Liver (tissue), 8 donors: ENCODE measurements at regions not wholly inside any gene's neighbourhood (a gene's known extent, or its start where the extent isn't known, plus 50 kb on each side); places are given as distances from the start of the nearest gene placed in this dataset.

Experiments used
- DNase-seq: peaks from one replicate; pipeline ENCODE4 v3.0.0-alpha.2; 2017; ENCODE audit warnings: low spot score
- H3K27ac ChIP-seq, 2 donors: one replicate each; pipeline ENCODE4 v1.7.0; 2013; ENCODE audit warnings: inconsistent platforms in 2 of 2, low read length in 2 of 2, control low read depth in 1 of 2, low read depth in 1 of 2, mild to moderate bottlenecking in 1 of 2
- H3K27me3 ChIP-seq, 4 donors: one replicate each; pipeline versions ENCODE4 v1.6.1 to v1.7.0; 2013; ENCODE audit warnings: low read length in 3 of 4, inconsistent platforms in 1 of 4, mild to moderate bottlenecking in 1 of 4, moderate library complexity in 1 of 4; ENCODE audit not compliant: control insufficient read depth in 4 of 4, insufficient read depth in 4 of 4
- H3K36me3 ChIP-seq, 4 donors: one replicate each; pipeline versions ENCODE4 v1.6.1 to v1.7.0; 2013; ENCODE audit warnings: low read length in 3 of 4, mild to moderate bottlenecking in 3 of 4, low read depth in 1 of 4, moderate library complexity in 1 of 4; ENCODE audit not compliant: control insufficient read depth in 4 of 4, insufficient read depth in 3 of 4
- H3K4me1 ChIP-seq, 4 donors: one replicate each; pipeline versions ENCODE4 v1.6.1 to v1.7.0; 2013; ENCODE audit warnings: low read length in 3 of 4, mild to moderate bottlenecking in 3 of 4, moderate library complexity in 1 of 4; ENCODE audit not compliant: control insufficient read depth in 4 of 4, insufficient read depth in 4 of 4
- H3K4me3 ChIP-seq, 3 donors: one replicate each; pipeline versions ENCODE4 v1.6.1 to v1.7.0; 2013; ENCODE audit warnings: low read length in 3 of 3, control low read depth in 1 of 3, low read depth in 1 of 3, mild to moderate bottlenecking in 1 of 3
- H3K9ac ChIP-seq, 2 donors: one replicate each; pipeline ENCODE4 v1.7.0; 2013; ENCODE audit warnings: low read length in 2 of 2, mild to moderate bottlenecking in 2 of 2, moderate library complexity in 2 of 2, control low read depth in 1 of 2, low read depth in 1 of 2
- H3K9me3 ChIP-seq, 4 donors: one replicate each; pipeline versions ENCODE4 v1.6.1 to v1.7.0; 2013; ENCODE audit warnings: low read length in 3 of 4; ENCODE audit not compliant: control insufficient read depth in 4 of 4
- CTCF ChIP-seq: fragments of 150-350 bp; IDR thresholded peaks from 2 replicates; pipeline ENCODE4 v1.5.1; 2017; ENCODE audit warnings: improper control_type of control experiment, low read depth, low read length; ENCODE audit not compliant: missing input control
- FOXA1 ChIP-seq: IDR thresholded peaks from 2 replicates; pipeline ENCODE4 v1.6.1; 2016; ENCODE audit warnings: antibody characterized with exemption
- FOXA2 ChIP-seq: IDR thresholded peaks from 2 replicates; pipeline ENCODE4 v1.6.1; 2016; ENCODE audit warnings: antibody characterized with exemption
- GABPA ChIP-seq, 2 donors: IDR thresholded peaks in 1 of 2; conservative IDR thresholded peaks in 1 of 2; 2 replicates each; pipeline ENCODE4 v1.6.1; 2016; ENCODE audit warnings: antibody characterized with exemption in 2 of 2, mild to moderate bottlenecking in 1 of 2, moderate library complexity in 1 of 2
- HNF4A ChIP-seq, 2 donors: conservative IDR thresholded peaks; 2 replicates each; pipeline ENCODE4 v1.6.1; 2016; ENCODE audit warnings: antibody characterized with exemption in 2 of 2, mild to moderate bottlenecking in 2 of 2
- HNF4G ChIP-seq: IDR thresholded peaks from 2 replicates; pipeline ENCODE4 v1.6.1; 2016; ENCODE audit warnings: antibody characterized with exemption
- JUND ChIP-seq, 2 donors: IDR thresholded peaks; 2 replicates each; pipeline ENCODE4 v1.6.1; 2016; ENCODE audit warnings: antibody characterized with exemption in 2 of 2
- MAX ChIP-seq: IDR thresholded peaks from 2 replicates; pipeline ENCODE4 v1.6.1; 2016; ENCODE audit warnings: antibody characterized with exemption
- NR2F2 ChIP-seq: IDR thresholded peaks from 2 replicates; pipeline ENCODE4 v1.6.1; 2016; ENCODE audit warnings: antibody characterized with exemption
- RAD21 ChIP-seq, 2 donors: IDR thresholded peaks; 2 replicates each; pipeline ENCODE4 v1.6.1; 2016; ENCODE audit warnings: antibody characterized with exemption in 2 of 2, mild to moderate bottlenecking in 2 of 2
- REST ChIP-seq: IDR thresholded peaks from 2 replicates; pipeline ENCODE4 v1.6.1; 2016; ENCODE audit warnings: antibody characterized with exemption, mild to moderate bottlenecking
- RXRA ChIP-seq, 2 donors: IDR thresholded peaks; 2 replicates each; pipeline ENCODE4 v1.6.1; 2017 to 2018; ENCODE audit warnings: antibody characterized with exemption in 2 of 2, mild to moderate bottlenecking in 1 of 2
- SP1 ChIP-seq: IDR thresholded peaks from 2 replicates; pipeline ENCODE4 v1.6.1; 2018; ENCODE audit warnings: antibody characterized with exemption, mild to moderate bottlenecking
- YY1 ChIP-seq: IDR thresholded peaks from 2 replicates; pipeline ENCODE4 v1.6.1; 2016; ENCODE audit warnings: antibody characterized with exemption, mild to moderate bottlenecking
- ZBTB33 ChIP-seq: IDR thresholded peaks from 2 replicates; pipeline ENCODE4 v1.6.1; 2016; ENCODE audit warnings: antibody characterized with exemption
- WGBS: extraction: QIAGEN DNeasy Blood & Tissue Kit; methylation state at CpG from one replicate; pipeline ENCODE4 v1.1.7; 2013; 5-methylcytosine and 5-hydroxymethylcytosine counted together
- TF ChIP-seq, protein P1 (sequence below): IDR thresholded peaks from 2 replicates; pipeline ENCODE4 v1.6.1; 2016; ENCODE audit warnings: antibody characterized with exemption
- donor health status: healthy.
- donor health status: healthy.
- donor health status: healthy.
- donor health status: healthy.
- donor health status: healthy.

- DNase-seq = no peak
- 88% methylated on average over 2 of the region's 2 CpGs for WGBS
- no peaks in the 10 kb centered on the region for H3K27me3 ChIP-seq
Measured at GRCh38 chr3:102866845-102867244, 432.0 kb downstream of the ZPLD1 start.

More at GRCh38 chr3:102866845-102867244, 432.0 kb downstream of the ZPLD1 start:
- H3K4me3 ChIP-seq = no peak overlapping the region
- H3K36me3 ChIP-seq = no peaks in the 10 kb centered on the region
- no peak for TF ChIP-seq FOXA2
- TF ChIP-seq RXRA (IDR thresholded peaks at IDR 0.05) = no peak
- no peak for TF ChIP-seq MAX
- TF ChIP-seq CTCF = no peak
- TF ChIP-seq REST = no peak
- no peak for TF ChIP-seq SP1
- no peak for TF ChIP-seq YY1
- TF ChIP-seq RAD21 (IDR thresholded peaks at IDR 0.05) = no peak
- TF ChIP-seq GABPA (IDR thresholded peaks at IDR 0.05 in 1 of 2, conservative IDR thresholded peaks at IDR 0.05 in 1 of 2) = no peak
- TF ChIP-seq FOXA1 = no peak
- TF ChIP-seq ZBTB33 = no peak
- TF ChIP-seq JUND (IDR thresholded peaks at IDR 0.05) = no peak
- TF ChIP-seq, protein P1, sequence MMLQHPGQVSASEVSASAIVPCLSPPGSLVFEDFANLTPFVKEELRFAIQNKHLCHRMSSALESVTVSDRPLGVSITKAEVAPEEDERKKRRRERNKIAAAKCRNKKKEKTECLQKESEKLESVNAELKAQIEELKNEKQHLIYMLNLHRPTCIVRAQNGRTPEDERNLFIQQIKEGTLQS = no peak
- TF ChIP-seq NR2F2 = no peak
- TF ChIP-seq HNF4A (conservative IDR thresholded peaks at IDR 0.05) = no peak
- TF ChIP-seq HNF4G = no peak
- no peaks in the 10 kb centered on the region for H3K4me1 ChIP-seq
- H3K9me3 ChIP-seq = no peaks in the 10 kb centered on the region
- no peak overlapping the region for H3K27ac ChIP-seq
- H3K9ac ChIP-seq = no peak overlapping the region
